ENCODE measurements at regions not wholly inside any gene's neighbourhood (a gene's known extent, or its start where the extent isn't known, plus 50 kb on each side); places are given as distances from the start of the nearest gene placed in this dataset.

GRCh38 chr6:56363796-56364430, 116.5 kb upstream of the COL21A1 start:
- no peak overlapping the region for H3K4me3 ChIP-seq (replicated peaks; ENCODE audit: low read depth, low read length)
- no peak for TF ChIP-seq CTCF (IDR thresholded peaks at IDR 0.05; ENCODE audit: insufficient read depth, low read length, poor library complexity, severe bottlenecking)
- H3K27me3 ChIP-seq (replicated peaks; ENCODE audit: control insufficient read depth, insufficient read depth, low read length): no peaks in the 10 kb centered on the region
- H3K36me3 ChIP-seq (ENCODE audit: control insufficient read depth, insufficient read depth, low read length): no peaks in the 10 kb centered on the region
- DNase-seq (ENCODE audit: extremely low read depth, insufficient read length): no peak

GRCh38 chr6:56361812-56362211, 114.4 kb upstream of the COL21A1 start:
- no peak for TF ChIP-seq CTCF (IDR thresholded peaks at IDR 0.05; ENCODE audit: insufficient read depth, low read length, poor library complexity, severe bottlenecking)
- H3K4me3 ChIP-seq (replicated peaks; ENCODE audit: low read depth, low read length): no peak overlapping the region
- no peaks in the 10 kb centered on the region for H3K27me3 ChIP-seq (replicated peaks; ENCODE audit: control insufficient read depth, insufficient read depth, low read length)
- no peak for DNase-seq (ENCODE audit: extremely low read depth, insufficient read length)
- H3K36me3 ChIP-seq (ENCODE audit: control insufficient read depth, insufficient read depth, low read length): no peaks in the 10 kb centered on the region

- peak; percentile 13 for DNase-seq (ENCODE audit: extremely low read depth, insufficient read length)
- peak; percentile 52 for TF ChIP-seq CTCF (IDR thresholded peaks at IDR 0.05; ENCODE audit: insufficient read depth, low read length, poor library complexity, severe bottlenecking)
- Histone ChIP-seq H3K27me3 (replicated peaks; ENCODE audit: control insufficient read depth, insufficient read depth, low read length) (no peaks in the 10 kb centered on the region), H3K36me3 (ENCODE audit: control insufficient read depth, insufficient read depth, low read length) (no peaks in the 10 kb centered on the region), H3K4me3 (replicated peaks; ENCODE audit: low read depth, low read length) (no peak overlapping the region)
Measured at GRCh38 chr6:56359201-56359899, 112.0 kb upstream of the COL21A1 start.

- TF ChIP-seq CTCF (IDR thresholded peaks at IDR 0.05; ENCODE audit: insufficient read depth, low read length, poor library complexity, severe bottlenecking): no peak
- Histone ChIP-seq H3K36me3 (ENCODE audit: control insufficient read depth, insufficient read depth, low read length) (no peaks in the 10 kb centered on the region), H3K27me3 (replicated peaks; ENCODE audit: control insufficient read depth, insufficient read depth, low read length) (no peaks in the 10 kb centered on the region), H3K4me3 (replicated peaks; ENCODE audit: low read depth, low read length) (no peak overlapping the region)
- no peak for DNase-seq (ENCODE audit: extremely low read depth, insufficient read length)
Measured at GRCh38 chr6:56357616-56358373, 110.4 kb upstream of the COL21A1 start.

GRCh38 chr6:56356426-56356825, 109.0 kb upstream of the COL21A1 start:
- TF ChIP-seq CTCF (IDR thresholded peaks at IDR 0.05; ENCODE audit: insufficient read depth, low read length, poor library complexity, severe bottlenecking): no peak
- H3K36me3 ChIP-seq (ENCODE audit: control insufficient read depth, insufficient read depth, low read length): no peaks in the 10 kb centered on the region
- DNase-seq (ENCODE audit: extremely low read depth, insufficient read length): no peak
- H3K4me3 ChIP-seq (replicated peaks; ENCODE audit: low read depth, low read length): no peak overlapping the region
- no peaks in the 10 kb centered on the region for H3K27me3 ChIP-seq (replicated peaks; ENCODE audit: control insufficient read depth, insufficient read depth, low read length)

Measured in GM06990 (cell line).